IPS DF 19.7 (cell line): ENCODE measurements at regions not wholly inside any gene's neighbourhood (a gene's known extent, or its start where the extent isn't known, plus 50 kb on each side); places are given as distances from the start of the nearest gene placed in this dataset.

ENCODE experiments used
- DNase-seq: peaks from one replicate; pipeline ENCODE4 v3.0.0-alpha.2; 2013; ENCODE audit warnings: low read depth, low spot score

GRCh38 chr7:67753891-67754290 lies 757.3 kb downstream of the TYW1 start:
- DNase-seq, result no peak

- DNase-seq, result no peak
These were observed 758.0 kb downstream of the TYW1 start for GRCh38 chr7:67754651-67755050.

GRCh38 chr7:67758551-67758950 lies 761.9 kb downstream of the TYW1 start:
- DNase-seq, result no peak

- no peak for DNase-seq
These were observed 764.3 kb downstream of the TYW1 start for GRCh38 chr7:67760971-67761370.

GRCh38 chr7:67762516-67762915 lies 765.9 kb downstream of the TYW1 start:
- DNase-seq, result no peak

GRCh38 chr7:67764289-67764688 lies 767.7 kb downstream of the TYW1 start:
- DNase-seq, result no peak

GRCh38 chr7:67765481-67766175 lies 769.0 kb downstream of the TYW1 start:
- no peak for DNase-seq

GRCh38 chr7:67766906-67767410 lies 770.3 kb downstream of the TYW1 start:
- no peak for DNase-seq

GRCh38 chr7:67771846-67772605 lies 775.4 kb downstream of the TYW1 start:
- DNase-seq, result no peak

- DNase-seq, result no peak
These were observed 776.4 kb downstream of the TYW1 start for GRCh38 chr7:67773081-67773480.

- DNase-seq, result no peak
These were observed 780.5 kb downstream of the TYW1 start for GRCh38 chr7:67777119-67777518.

GRCh38 chr7:67781841-67782240 lies 785.2 kb downstream of the TYW1 start:
- no peak for DNase-seq

- DNase-seq, result no peak
These were observed 789.4 kb downstream of the TYW1 start for GRCh38 chr7:67786021-67786420.

GRCh38 chr7:67788669-67789068 lies 792.0 kb downstream of the TYW1 start:
- no peak for DNase-seq

GRCh38 chr7:67791918-67792317 lies 795.3 kb downstream of the TYW1 start:
- no peak for DNase-seq

- DNase-seq, result no peak
These were observed 797.9 kb downstream of the TYW1 start for GRCh38 chr7:67794544-67794943.

- DNase-seq, result no peak
These were observed 807.2 kb downstream of the TYW1 start for GRCh38 chr7:67803789-67804188.

GRCh38 chr7:67805921-67806471 lies 809.4 kb downstream of the TYW1 start:
- no peak for DNase-seq

GRCh38 chr7:67807826-67808225 lies 811.2 kb downstream of the TYW1 start:
- DNase-seq, result no peak

- no peak for DNase-seq
These were observed 813.0 kb downstream of the TYW1 start for GRCh38 chr7:67809586-67809985.

GRCh38 chr7:67813621-67814292 lies 817.1 kb downstream of the TYW1 start:
- no peak for DNase-seq

- no peak for DNase-seq
These were observed 820.8 kb downstream of the TYW1 start for GRCh38 chr7:67817481-67817880.
